Calu3 (cell line): ENCODE measurements at regions not wholly inside any gene's neighbourhood (a gene's known extent, or its start where the extent isn't known, plus 50 kb on each side); places are given as distances from the start of the nearest gene placed in this dataset.

Experiments
- BruUV-seq: library from RNA; stranded (reverse); fragments of 400-500 nt; replicated peaks from 2 replicates; lab custom pipeline; 2021; lab: Mats Ljungman, UMichigan
- CTCF ChIA-PET: fragments of 300-600 bp; sonication (Branson Sonifier 250); formaldehyde crosslinking; loops from one replicate; lab custom pipeline; 2022; ENCODE audit warnings: antibody characterized with exemption; lab: Charles Lee
- DNase-seq: peaks from one replicate; pipeline ENCODE4 v3.0.0; 2022
- H3K27ac Mint-ChIP-seq: one replicate; pipeline ENCODE4 v1.8.0; 2022; ENCODE audit warnings: mixed read lengths; ENCODE audit not compliant: unreplicated experiment
- H3K27me3 Mint-ChIP-seq: one replicate; pipeline ENCODE4 v1.8.0; 2022; ENCODE audit warnings: mixed read lengths; ENCODE audit not compliant: unreplicated experiment
- H3K36me3 Mint-ChIP-seq: one replicate; pipeline ENCODE4 v1.8.0; 2022; ENCODE audit warnings: mild to moderate bottlenecking, moderate library complexity, mixed read lengths; ENCODE audit not compliant: insufficient read depth, unreplicated experiment
- H3K4me1 Mint-ChIP-seq: one replicate; pipeline ENCODE4 v1.8.0; 2022; ENCODE audit warnings: mild to moderate bottlenecking, low read depth, mixed read lengths; ENCODE audit not compliant: unreplicated experiment
- H3K4me3 Mint-ChIP-seq: one replicate; pipeline ENCODE4 v1.8.0; 2022; ENCODE audit warnings: mild to moderate bottlenecking, low read depth, moderate library complexity, mixed read lengths; ENCODE audit not compliant: unreplicated experiment
- H3K9me3 Mint-ChIP-seq: one replicate; pipeline ENCODE4 v1.8.0; 2022; ENCODE audit warnings: low read depth, mixed read lengths; ENCODE audit not compliant: unreplicated experiment
- intact Hi-C: fragments of 100-400 bp; cut with micrococcal nuclease; formaldehyde crosslinking; loops from one replicate; pipeline ENCODE4 v1.10.0; 2022; ENCODE audit not compliant: unreplicated experiment
- TF ChIP-seq, protein P1 (sequence below): fragments of 200-600 bp; IDR thresholded peaks from one replicate; pipeline ENCODE4 v1.8.0; 2022; ENCODE audit warnings: antibody characterized with exemption; ENCODE audit not compliant: unreplicated experiment

DNA sequence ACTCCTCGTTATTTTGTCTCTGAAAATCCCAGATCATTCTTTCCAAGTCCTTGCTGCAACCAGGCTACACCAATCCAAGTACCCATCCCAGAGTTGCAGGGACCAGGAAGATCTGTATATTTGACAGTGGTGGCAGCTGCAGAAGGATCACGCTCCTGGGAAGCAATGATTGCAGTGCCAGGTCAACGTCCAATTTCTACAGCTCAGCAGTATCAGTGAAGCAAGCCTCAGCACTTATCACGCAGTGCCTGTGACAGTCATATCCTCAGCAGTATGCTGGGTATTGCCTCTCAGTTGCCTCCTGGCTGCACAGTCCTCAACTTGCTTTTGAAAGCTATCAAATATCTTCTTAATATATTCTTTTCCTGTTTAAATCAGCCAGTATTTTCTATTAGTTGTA lies 66.7 kb downstream of the BARHL2 start:
- H3K4me3 Mint-ChIP-seq, result no peak overlapping the region
- no peaks in the 10 kb centered on the region for H3K4me1 Mint-ChIP-seq

GRCh38 chr1:90640325-90640724 lies 76.8 kb downstream of the BARHL2 start:
- CTCF ChIA-PET, result no interaction called here
- peaks cover 18% of the 10 kb centered on the region for H3K27me3 Mint-ChIP-seq
- H3K27ac Mint-ChIP-seq, result no peak overlapping the region
- no peaks in the 10 kb centered on the region for H3K4me1 Mint-ChIP-seq
- DNase-seq, result no peak
- H3K4me3 Mint-ChIP-seq, result no peak overlapping the region
- TF ChIP-seq, protein P1, sequence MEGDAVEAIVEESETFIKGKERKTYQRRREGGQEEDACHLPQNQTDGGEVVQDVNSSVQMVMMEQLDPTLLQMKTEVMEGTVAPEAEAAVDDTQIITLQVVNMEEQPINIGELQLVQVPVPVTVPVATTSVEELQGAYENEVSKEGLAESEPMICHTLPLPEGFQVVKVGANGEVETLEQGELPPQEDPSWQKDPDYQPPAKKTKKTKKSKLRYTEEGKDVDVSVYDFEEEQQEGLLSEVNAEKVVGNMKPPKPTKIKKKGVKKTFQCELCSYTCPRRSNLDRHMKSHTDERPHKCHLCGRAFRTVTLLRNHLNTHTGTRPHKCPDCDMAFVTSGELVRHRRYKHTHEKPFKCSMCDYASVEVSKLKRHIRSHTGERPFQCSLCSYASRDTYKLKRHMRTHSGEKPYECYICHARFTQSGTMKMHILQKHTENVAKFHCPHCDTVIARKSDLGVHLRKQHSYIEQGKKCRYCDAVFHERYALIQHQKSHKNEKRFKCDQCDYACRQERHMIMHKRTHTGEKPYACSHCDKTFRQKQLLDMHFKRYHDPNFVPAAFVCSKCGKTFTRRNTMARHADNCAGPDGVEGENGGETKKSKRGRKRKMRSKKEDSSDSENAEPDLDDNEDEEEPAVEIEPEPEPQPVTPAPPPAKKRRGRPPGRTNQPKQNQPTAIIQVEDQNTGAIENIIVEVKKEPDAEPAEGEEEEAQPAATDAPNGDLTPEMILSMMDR, result no peak
- intact Hi-C loops, result no loop called here
- H3K36me3 Mint-ChIP-seq, result no peaks in the 10 kb centered on the region
- no peaks in the 10 kb centered on the region for H3K9me3 Mint-ChIP-seq
- BruUV-seq, result no TSS peak

More for the DNA sequence above, 66.7 kb downstream of the BARHL2 start:
- Mint-ChIP-seq H3K36me3 (no peaks in the 10 kb centered on the region), H3K27ac (no peak overlapping the region), H3K27me3 (peaks cover 19% of the 10 kb centered on the region), H3K9me3 (peaks cover 2% of the 10 kb centered on the region)
- CTCF ChIA-PET, result no interaction called here
- DNase-seq, result no peak
- BruUV-seq, result no TSS peak
- TF ChIP-seq, protein P1, result no peak
- intact Hi-C loops, result no loop called here

DNA sequence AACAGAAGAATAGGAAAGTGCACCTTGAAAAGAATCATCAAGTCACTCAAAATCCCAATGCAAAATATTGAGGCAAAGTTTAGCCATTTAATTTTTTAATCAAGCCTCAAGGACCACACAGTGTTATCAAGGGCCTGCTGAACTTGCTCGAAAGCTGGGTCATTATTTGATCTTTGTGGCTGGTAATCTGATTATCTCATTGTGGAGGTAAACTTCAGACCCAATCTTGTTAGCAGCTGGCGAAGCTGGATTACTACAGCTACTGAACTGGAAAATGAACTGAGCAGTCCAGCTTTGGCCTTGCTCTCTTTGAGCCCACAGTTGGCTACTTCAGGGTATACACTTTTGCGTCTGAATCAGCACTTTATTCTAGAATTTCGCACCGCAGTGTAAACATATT lies 94.4 kb downstream of the BARHL2 start:
- Mint-ChIP-seq H3K9me3 (peaks cover 2% of the 10 kb centered on the region), H3K36me3 (no peaks in the 10 kb centered on the region), H3K4me3 (no peak overlapping the region), H3K27me3 (no peaks in the 10 kb centered on the region), H3K4me1 (no peaks in the 10 kb centered on the region), H3K27ac (no peak overlapping the region)
- CTCF ChIA-PET, result no interaction called here
- TF ChIP-seq, protein P1, result no peak
- intact Hi-C loops, result no loop called here
- BruUV-seq, result no TSS peak
- DNase-seq, result no peak

- no peaks in the 10 kb centered on the region for H3K36me3 Mint-ChIP-seq
Measured at GRCh38 chr1:90621986-90622385, 95.1 kb downstream of the BARHL2 start.

More at GRCh38 chr1:90621986-90622385, 95.1 kb downstream of the BARHL2 start:
- H3K4me1 Mint-ChIP-seq, result no peaks in the 10 kb centered on the region
- no peak overlapping the region for H3K27ac Mint-ChIP-seq
- intact Hi-C loops, result no loop called here
- H3K9me3 Mint-ChIP-seq, result peaks cover 2% of the 10 kb centered on the region
- DNase-seq, result no peak
- CTCF ChIA-PET, result no interaction called here
- H3K27me3 Mint-ChIP-seq, result no peaks in the 10 kb centered on the region
- TF ChIP-seq, protein P1, result no peak
- no peak overlapping the region for H3K4me3 Mint-ChIP-seq
- BruUV-seq, result no TSS peak
